ENCODE measurements at regions not wholly inside any gene's neighbourhood (a gene's known extent, or its start where the extent isn't known, plus 50 kb on each side); places are given as distances from the start of the nearest gene placed in this dataset.

DNA sequence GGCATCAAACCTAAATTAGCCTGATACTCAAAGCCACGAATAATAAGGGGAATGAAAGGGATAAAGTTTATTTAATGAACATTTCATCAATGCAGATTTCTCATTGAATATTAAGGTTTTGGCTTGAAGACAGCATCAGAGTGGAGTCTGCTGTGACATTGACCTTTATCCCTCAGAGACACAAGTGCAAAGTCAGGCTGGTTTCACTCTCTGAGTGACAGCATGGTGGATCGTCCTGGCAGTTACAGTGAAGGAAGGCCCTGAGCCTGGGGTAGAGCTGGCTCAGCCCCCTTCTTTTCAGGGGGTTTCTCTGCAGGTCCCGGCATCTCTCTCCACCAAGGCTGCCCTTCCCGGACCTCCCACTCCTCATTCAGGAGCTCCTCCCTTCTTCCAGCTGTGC lies 503.1 kb downstream of the PREX1 start:
- Mint-ChIP-seq H3K36me3 (no peaks in the 10 kb centered on the region), H3K9me3 (no peaks in the 10 kb centered on the region), H3K4me1 (ENCODE audit: low read depth) (no peaks in the 10 kb centered on the region), H3K4me3 (no peak overlapping the region), H3K27me3 (peaks cover 20% of the 10 kb centered on the region), H3K27ac (no peak overlapping the region)
- no peak for DNase-seq
- intact Hi-C loops (cut with micrococcal nuclease), result no loop called here
- CTCF ChIA-PET, result no interaction called here
- POLR2A ChIA-PET, result no interaction called here

DNA sequence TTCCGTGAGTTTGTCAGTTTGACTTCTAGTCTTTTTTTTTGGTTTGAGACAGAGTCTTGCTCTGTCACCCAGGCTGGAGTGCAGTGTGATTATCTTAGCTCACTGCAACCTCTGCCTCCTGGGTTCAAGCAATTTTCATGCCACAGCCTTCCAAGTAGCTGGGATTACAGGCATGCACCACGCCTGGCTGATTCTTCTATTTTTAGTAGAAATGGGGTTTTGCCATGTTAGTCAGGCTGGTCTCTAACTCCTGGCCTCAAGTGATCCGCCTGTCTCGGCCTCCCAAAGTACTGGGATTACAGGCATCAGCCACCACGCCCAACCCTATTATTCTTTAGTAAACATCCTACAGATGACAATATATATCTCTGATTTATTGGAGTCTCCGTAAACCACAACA lies 506.5 kb downstream of the PREX1 start:
- DNase-seq, result no peak
- Mint-ChIP-seq H3K4me3 (no peak overlapping the region), H3K27me3 (peaks cover 23% of the 10 kb centered on the region), H3K36me3 (no peaks in the 10 kb centered on the region), H3K9me3 (no peaks in the 10 kb centered on the region), H3K4me1 (ENCODE audit: low read depth) (no peaks in the 10 kb centered on the region), H3K27ac (no peak overlapping the region)
- ChIA-PET POLR2A (no interaction called here), CTCF (no interaction called here)
- intact Hi-C loops (cut with micrococcal nuclease), result no loop called here

DNA sequence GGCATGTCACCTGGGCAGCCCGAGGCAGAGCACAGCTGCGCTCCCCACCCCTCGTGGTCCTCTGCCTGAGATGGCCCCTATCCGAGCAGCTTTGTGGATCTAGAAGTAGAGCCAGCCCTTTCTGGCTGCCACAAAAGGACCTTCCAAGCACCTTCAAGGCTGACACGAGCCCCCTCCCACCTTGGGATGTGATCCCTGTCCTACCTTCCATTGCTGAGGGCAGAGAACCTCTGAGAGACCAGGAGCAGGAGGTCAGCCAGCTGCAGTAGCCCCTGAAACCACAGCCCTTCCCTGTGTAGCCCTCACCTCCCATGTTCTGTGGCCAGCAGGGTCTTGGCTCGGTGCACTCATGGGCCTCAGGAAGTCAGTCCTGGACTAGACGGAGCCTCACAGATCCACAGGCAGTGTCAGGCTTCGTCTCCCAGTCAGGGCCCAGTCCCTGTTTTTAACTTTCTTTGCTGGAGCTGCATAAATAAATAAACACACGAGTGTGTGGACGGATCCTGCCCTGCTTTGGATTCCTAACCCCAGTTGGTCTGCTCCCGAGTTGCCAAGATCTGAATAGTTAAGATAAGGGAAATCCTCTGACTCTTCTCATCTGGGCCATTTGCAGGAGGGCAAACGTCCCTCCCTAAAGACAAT lies 507.7 kb downstream of the PREX1 start:
- H3K36me3 Mint-ChIP-seq, result no peaks in the 10 kb centered on the region
- no peak for DNase-seq
- H3K9me3 Mint-ChIP-seq, result no peaks in the 10 kb centered on the region
- H3K4me1 Mint-ChIP-seq (ENCODE audit: low read depth), result no peaks in the 10 kb centered on the region
- POLR2A ChIA-PET, result interaction anchor here (0.6 kb wide), 1 partner anchor 16 kb away, joined by 3 read pairs; no protein-coding TSS in a partner anchor
- CTCF ChIA-PET, result no interaction called here
- no peak overlapping the region for H3K27ac Mint-ChIP-seq
- intact Hi-C loops (cut with micrococcal nuclease), result no loop called here
- no peak overlapping the region for H3K4me3 Mint-ChIP-seq
- peaks cover 19% of the 10 kb centered on the region for H3K27me3 Mint-ChIP-seq

DNA sequence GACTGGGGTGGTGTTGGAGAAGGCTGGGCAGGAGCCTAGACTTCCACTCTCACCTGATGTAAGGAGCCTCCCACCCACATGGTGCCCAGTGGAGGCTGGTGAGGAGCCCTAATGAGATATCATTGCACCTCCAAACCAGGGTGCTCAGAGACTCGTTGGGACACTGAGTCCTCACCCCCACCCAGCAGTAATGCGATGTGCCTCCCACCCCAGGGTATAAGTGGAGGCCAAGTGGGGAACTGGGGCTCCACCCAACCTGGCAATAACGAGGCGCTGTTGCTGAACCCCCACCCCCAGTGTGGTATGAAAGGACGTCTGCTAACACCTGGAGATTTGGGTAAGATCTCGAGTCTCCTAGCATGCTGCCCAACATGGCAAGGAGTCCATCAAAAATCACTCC lies 510.2 kb downstream of the PREX1 start:
- intact Hi-C loops (cut with micrococcal nuclease), result no loop called here
- Mint-ChIP-seq H3K27ac (no peak overlapping the region), H3K27me3 (peaks cover 14% of the 10 kb centered on the region), H3K36me3 (no peaks in the 10 kb centered on the region), H3K4me3 (no peak overlapping the region), H3K9me3 (no peaks in the 10 kb centered on the region), H3K4me1 (ENCODE audit: low read depth) (no peaks in the 10 kb centered on the region)
- CTCF ChIA-PET, result no interaction called here
- POLR2A ChIA-PET, result no interaction called here
- no peak for DNase-seq

DNA sequence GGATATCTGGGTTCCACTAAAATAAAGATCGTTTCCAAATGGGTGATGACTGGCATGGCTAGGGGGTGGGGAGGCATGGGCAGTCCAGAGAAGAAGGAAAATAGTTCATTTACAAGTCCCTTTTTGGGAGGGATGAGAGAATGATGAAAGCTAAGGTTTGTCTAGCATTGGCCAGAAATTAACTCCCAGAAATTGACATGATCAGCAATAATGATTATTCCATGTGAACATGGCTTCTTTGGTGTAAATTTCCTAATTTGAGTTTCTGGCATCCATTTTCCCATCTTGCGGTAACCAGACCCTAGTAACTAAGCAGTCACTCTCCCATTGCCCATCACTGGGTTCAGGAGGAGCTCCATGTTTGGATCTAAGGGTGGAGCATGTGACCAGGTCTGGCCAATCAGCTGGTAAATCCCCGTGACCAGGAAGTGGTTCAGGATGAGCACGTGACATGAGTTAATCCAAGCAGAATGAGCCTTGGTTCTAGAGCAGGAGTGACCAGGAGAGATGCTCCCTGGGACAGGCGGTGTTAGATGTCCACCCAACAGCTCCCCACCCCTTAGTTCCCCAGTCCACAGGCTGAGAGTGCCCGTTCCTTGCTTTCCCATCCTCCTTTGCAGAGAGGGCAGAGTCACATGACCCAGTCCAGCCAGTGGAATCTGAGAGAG lies 512.7 kb downstream of the PREX1 start:
- H3K27ac Mint-ChIP-seq, result no peak overlapping the region
- H3K27me3 Mint-ChIP-seq, result peaks cover 13% of the 10 kb centered on the region
- ChIA-PET CTCF (no interaction called here), POLR2A (interaction anchor here (1.1 kb wide), 1 partner anchor 587 kb away, joined by 3 read pairs; no protein-coding TSS in a partner anchor)
- intact Hi-C loops (cut with micrococcal nuclease), result no loop called here
- H3K9me3 Mint-ChIP-seq, result no peaks in the 10 kb centered on the region
- no peaks in the 10 kb centered on the region for H3K4me1 Mint-ChIP-seq (ENCODE audit: low read depth)
- no peaks in the 10 kb centered on the region for H3K36me3 Mint-ChIP-seq
- H3K4me3 Mint-ChIP-seq, result no peak overlapping the region
- DNase-seq, result no peak

DNA sequence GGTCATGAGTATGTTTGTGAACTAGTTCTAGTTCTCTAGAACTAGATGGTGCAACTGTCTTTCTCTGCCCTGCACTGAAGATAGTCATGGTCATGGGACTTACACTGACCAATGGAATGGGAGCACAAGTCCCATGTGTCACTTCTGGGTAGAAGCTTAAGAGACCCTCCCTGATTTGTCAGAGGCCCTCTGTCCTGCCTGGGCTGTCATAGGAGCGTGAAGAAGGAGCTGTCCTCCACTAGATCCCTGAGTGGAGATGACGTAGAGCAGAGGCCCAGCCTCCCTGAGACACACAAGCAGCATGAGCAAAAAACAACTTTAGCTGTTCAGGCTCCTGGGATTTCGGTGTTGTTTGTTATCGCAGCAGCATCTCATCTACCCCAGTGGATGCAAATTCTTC lies 514.5 kb downstream of the PREX1 start:
- POLR2A ChIA-PET, result no interaction called here

DNA sequence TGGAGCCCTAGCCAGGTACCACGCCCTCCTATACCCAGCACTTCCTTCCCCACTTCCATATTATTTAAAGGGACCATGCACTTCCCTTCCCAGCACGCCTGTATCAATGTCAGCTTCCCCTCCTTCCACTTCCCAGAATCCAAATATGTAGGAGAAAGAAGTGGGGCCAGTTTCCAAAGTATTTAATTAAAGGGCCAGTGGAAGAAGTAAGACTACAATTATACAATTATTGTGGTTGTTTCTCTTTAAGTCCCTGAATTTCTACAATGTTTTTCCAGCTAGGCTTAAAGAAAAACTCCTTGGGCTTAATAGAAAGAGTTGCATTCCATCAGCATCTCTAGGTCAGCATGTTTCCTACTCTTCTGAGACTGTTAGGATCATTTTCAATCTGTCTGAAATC lies 515.8 kb downstream of the PREX1 start:
- DNase-seq, result no peak
- H3K4me1 Mint-ChIP-seq (ENCODE audit: low read depth), result no peaks in the 10 kb centered on the region
- intact Hi-C loops (cut with micrococcal nuclease), result no loop called here
- H3K27me3 Mint-ChIP-seq, result peaks cover 19% of the 10 kb centered on the region
- no peaks in the 10 kb centered on the region for H3K9me3 Mint-ChIP-seq
- no peak overlapping the region for H3K27ac Mint-ChIP-seq
- no peak overlapping the region for H3K4me3 Mint-ChIP-seq
- H3K36me3 Mint-ChIP-seq, result no peaks in the 10 kb centered on the region
- CTCF ChIA-PET, result no interaction called here
- POLR2A ChIA-PET, result no interaction called here

More for the DNA sequence above, 514.5 kb downstream of the PREX1 start:
- Mint-ChIP-seq H3K4me1 (ENCODE audit: low read depth) (no peaks in the 10 kb centered on the region), H3K36me3 (no peaks in the 10 kb centered on the region), H3K27me3 (peaks cover 23% of the 10 kb centered on the region), H3K4me3 (no peak overlapping the region), H3K9me3 (no peaks in the 10 kb centered on the region), H3K27ac (no peak overlapping the region)
- CTCF ChIA-PET, result no interaction called here
- intact Hi-C loops (cut with micrococcal nuclease), result no loop called here
- no peak for DNase-seq

DNA sequence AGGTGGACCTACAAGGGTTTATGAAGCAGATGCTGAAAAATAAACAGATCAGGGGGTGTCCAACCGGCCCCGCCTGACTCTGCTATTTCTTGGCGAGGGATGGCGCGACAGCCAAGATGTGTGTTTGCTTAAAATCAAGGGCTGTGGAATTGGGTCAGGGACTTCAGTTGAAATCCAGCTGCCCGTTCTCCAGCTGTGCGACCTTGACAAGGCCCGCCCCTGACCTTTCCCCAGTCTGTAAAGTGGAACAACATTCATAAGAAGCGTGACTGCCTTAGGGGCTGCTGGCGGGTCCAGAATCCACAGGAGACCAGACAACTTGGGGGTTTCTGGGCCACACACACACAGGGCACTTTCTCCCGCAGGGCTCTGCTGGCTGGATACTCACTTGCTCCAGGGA lies 517.5 kb downstream of the PREX1 start:
- intact Hi-C loops (cut with micrococcal nuclease), result no loop called here
- no peak for DNase-seq
- ChIA-PET CTCF (interaction anchor here (0.6 kb wide), 1 partner anchor 258 kb away, joined by 3 read pairs; no protein-coding TSS in a partner anchor), POLR2A (no interaction called here)
- Mint-ChIP-seq H3K9me3 (no peaks in the 10 kb centered on the region), H3K4me3 (no peak overlapping the region), H3K27ac (no peak overlapping the region), H3K36me3 (no peaks in the 10 kb centered on the region), H3K4me1 (ENCODE audit: low read depth) (no peaks in the 10 kb centered on the region), H3K27me3 (peaks cover 15% of the 10 kb centered on the region)

DNA sequence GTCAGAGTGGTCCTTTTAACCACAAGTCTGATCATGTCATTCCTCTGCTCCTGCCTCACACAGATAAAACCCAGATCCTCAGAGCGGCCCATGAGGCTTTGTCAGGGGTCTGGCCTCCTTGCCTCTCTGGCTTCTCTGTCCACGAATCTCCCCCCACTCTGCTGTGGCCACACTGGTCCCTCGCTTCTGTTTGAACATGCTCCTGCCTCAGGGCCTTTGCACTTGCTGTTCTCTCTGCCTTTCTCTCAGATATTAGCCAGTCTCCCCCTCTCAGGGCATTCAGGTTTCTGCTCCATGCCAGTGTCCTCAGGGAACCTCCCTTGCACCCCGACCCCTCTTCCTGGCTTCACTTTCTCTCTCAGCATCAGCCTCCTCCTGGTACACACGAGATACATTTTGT lies 518.5 kb downstream of the PREX1 start:
- no peaks in the 10 kb centered on the region for H3K36me3 Mint-ChIP-seq
- DNase-seq, result no peak
- ChIA-PET CTCF (no interaction called here), POLR2A (no interaction called here)
- no peaks in the 10 kb centered on the region for H3K9me3 Mint-ChIP-seq
- H3K4me3 Mint-ChIP-seq, result no peak overlapping the region
- peaks cover 21% of the 10 kb centered on the region for H3K27me3 Mint-ChIP-seq
- H3K27ac Mint-ChIP-seq, result no peak overlapping the region
- H3K4me1 Mint-ChIP-seq (ENCODE audit: low read depth), result no peaks in the 10 kb centered on the region
- intact Hi-C loops (cut with micrococcal nuclease), result no loop called here

DNA sequence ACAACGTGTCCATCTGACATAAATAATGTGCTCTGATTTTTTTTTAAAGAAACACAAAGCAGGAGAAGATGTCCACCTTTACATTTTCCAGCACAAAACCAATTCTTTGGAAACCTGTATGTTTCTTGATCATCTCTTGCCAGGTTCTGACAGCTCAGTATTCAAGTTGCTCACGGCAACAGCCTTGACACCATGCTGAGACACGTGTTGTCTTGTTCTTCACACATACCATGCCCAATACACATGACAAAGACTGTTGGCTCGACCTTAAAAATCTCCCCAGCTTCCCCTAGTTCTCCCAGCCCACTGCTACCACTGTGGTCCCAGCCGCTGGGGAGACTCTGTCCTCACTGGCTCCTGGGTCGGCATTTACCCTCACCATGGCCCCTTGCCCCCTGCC lies 518.9 kb downstream of the PREX1 start:
- Mint-ChIP-seq H3K27me3 (peaks cover 22% of the 10 kb centered on the region), H3K4me3 (no peak overlapping the region), H3K9me3 (no peaks in the 10 kb centered on the region), H3K27ac (no peak overlapping the region), H3K4me1 (ENCODE audit: low read depth) (no peaks in the 10 kb centered on the region), H3K36me3 (no peaks in the 10 kb centered on the region)
- no peak for DNase-seq
- POLR2A ChIA-PET, result no interaction called here
- CTCF ChIA-PET, result no interaction called here
- intact Hi-C loops (cut with micrococcal nuclease), result no loop called here

DNA sequence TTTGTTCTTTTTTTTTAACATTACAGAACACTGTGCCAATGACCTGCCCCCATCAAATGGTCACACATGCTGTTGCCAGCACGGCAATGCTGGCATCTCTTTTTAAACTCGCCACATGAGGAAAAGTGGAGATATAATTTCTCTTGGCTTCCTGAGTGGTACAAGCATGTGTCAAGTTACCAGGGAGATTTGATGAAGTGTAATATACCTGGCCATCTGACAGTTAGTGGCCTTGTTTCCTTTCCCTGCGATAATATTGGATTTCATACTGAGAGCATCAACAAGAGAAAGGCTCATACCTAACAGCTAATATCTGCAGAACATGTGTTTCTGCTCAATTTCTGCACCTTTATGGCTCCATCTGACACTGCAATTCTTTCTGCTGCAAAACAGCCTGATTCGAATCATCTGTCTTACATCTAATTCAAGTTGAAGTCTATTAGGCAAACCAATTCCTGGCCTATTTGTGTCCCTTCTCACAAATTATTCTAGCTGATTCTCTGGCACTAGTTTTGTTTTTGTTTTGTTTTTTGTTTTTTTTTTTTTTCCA lies 519.5 kb downstream of the PREX1 start:
- no peak overlapping the region for H3K4me3 Mint-ChIP-seq
- peaks cover 21% of the 10 kb centered on the region for H3K27me3 Mint-ChIP-seq
- DNase-seq, result no peak
- H3K9me3 Mint-ChIP-seq, result no peaks in the 10 kb centered on the region
- POLR2A ChIA-PET, result no interaction called here
- no peaks in the 10 kb centered on the region for H3K36me3 Mint-ChIP-seq
- CTCF ChIA-PET, result no interaction called here
- intact Hi-C loops (cut with micrococcal nuclease), result no loop called here
- H3K4me1 Mint-ChIP-seq (ENCODE audit: low read depth), result no peaks in the 10 kb centered on the region
- no peak overlapping the region for H3K27ac Mint-ChIP-seq

DNA sequence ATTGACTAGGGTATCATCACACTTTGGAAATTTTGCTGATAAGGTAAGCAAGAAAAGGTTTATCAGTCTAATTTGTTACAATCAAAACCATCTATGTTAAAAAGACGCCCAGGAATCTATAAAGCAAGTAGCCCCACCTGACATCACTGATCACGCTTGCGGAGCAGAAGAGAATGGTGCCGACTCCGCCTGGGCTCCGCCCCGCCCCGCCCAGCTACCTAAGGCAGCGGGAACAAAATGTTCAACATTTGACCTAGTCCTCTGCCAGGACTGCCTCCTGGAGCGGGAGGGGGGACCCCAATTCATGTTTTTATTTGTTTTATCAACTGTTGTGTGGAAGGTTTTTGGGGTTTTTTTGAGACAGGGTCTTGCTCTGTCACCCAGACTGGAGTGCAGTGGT lies 520.5 kb downstream of the PREX1 start:
- peaks cover 21% of the 10 kb centered on the region for H3K27me3 Mint-ChIP-seq

DNA sequence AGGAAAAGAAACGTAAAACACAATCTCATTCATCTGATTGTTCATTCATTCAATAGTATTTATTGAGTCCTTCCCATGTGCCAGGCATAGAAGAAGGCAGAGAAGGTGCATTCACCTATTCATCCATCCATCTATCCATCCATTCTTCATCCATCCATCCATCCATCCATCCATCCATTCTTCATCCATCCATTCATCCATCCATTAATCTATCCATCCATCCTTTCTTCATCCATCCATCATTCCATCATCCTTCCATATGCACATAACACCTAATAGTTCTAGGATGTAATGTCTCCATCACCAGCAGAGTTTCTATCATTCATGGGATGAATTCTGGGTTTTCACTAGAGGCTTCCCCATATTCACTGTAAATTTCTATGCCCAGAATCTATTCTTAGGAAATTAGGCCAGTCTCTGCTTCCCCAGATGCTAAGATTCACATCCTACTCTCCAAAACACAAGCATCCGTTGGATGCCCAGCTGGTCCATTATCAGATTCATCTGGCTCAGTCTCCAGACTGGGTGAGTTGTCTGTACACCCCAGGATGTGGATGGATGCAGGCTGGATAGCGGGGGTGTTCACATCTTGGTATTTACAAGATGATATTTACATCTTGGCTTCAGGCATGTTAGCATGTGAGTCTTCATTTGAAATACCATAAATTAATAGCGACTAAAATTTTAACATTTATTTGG lies 517.7 kb upstream of the SULF2 start:
- H3K9me3 Mint-ChIP-seq, result no peaks in the 10 kb centered on the region
- POLR2A ChIA-PET, result no interaction called here
- intact Hi-C loops (cut with micrococcal nuclease), result no loop called here
- no peak overlapping the region for H3K27ac Mint-ChIP-seq
- no peak overlapping the region for H3K4me3 Mint-ChIP-seq
- no peak for DNase-seq
- CTCF ChIA-PET, result no interaction called here
- H3K36me3 Mint-ChIP-seq, result no peaks in the 10 kb centered on the region
- H3K4me1 Mint-ChIP-seq (ENCODE audit: low read depth), result no peaks in the 10 kb centered on the region
- H3K27me3 Mint-ChIP-seq, result peaks cover 13% of the 10 kb centered on the region

More for the DNA sequence above, 520.5 kb downstream of the PREX1 start:
- Mint-ChIP-seq H3K4me3 (no peak overlapping the region), H3K36me3 (no peaks in the 10 kb centered on the region), H3K9me3 (no peaks in the 10 kb centered on the region), H3K4me1 (ENCODE audit: low read depth) (no peaks in the 10 kb centered on the region), H3K27ac (no peak overlapping the region)
- intact Hi-C loops (cut with micrococcal nuclease), result no loop called here
- CTCF ChIA-PET, result no interaction called here
- POLR2A ChIA-PET, result no interaction called here
- DNase-seq, result no peak

All from activated CD4-positive, alpha-beta memory T cell treated with anti-CD3 and anti-CD28 coated beads for 36 hours (primary cell).